ENCODE measurements at regions not wholly inside any gene's neighbourhood (a gene's known extent, or its start where the extent isn't known, plus 50 kb on each side); places are given as distances from the start of the nearest gene placed in this dataset.

- TF ChIP-seq TCF7L2 (IDR thresholded peaks at IDR 0.05; ENCODE audit: borderline replicate concordance, extremely low read depth, insufficient read depth, insufficient read length) (no peak), CTCF (IDR thresholded peaks at IDR 0.05 in 2 of 3, conservative IDR thresholded peaks at IDR 0.05 in 1 of 3; ENCODE audit: borderline replicate concordance in 1 of 3, insufficient read depth in 1 of 3, low read depth in 2 of 3, low read length in 2 of 3) (no peak), POLR2AphosphoS5 (IDR thresholded peaks at IDR 0.05; ENCODE audit: low read depth, low read length) (no peak), SP1 (IDR thresholded peaks at IDR 0.05; ENCODE audit: low read depth) (no peak), EZH2 (IDR thresholded peaks at IDR 0.05) (no peak), ZFX (IDR thresholded peaks at IDR 0.05) (no peak), MAX (IDR thresholded peaks at IDR 0.05) (no peak), CBX3 (IDR thresholded peaks at IDR 0.05; ENCODE audit: low read depth) (no peak), REST (IDR thresholded peaks at IDR 0.05; ENCODE audit: low read depth) (no peak)
These were observed 101.1 kb upstream of the ZNF438 start for GRCh38 chr10:31132681-31133244.
